DND-41 (cell line): ENCODE measurements at regions not wholly inside any gene's neighbourhood (a gene's known extent, or its start where the extent isn't known, plus 50 kb on each side); places are given as distances from the start of the nearest gene placed in this dataset.

Experiments used
- CTCF ChIP-seq: IDR thresholded peaks from 2 replicates; pipeline ENCODE4 v1.5.1; 2012; ENCODE audit warnings: borderline replicate concordance, low read length, moderate library complexity, mild to moderate bottlenecking; ENCODE audit not compliant: poor library complexity, severe bottlenecking; ENCODE audit errors: extremely low read depth
- EZH2 ChIP-seq: IDR thresholded peaks from 3 replicates; pipeline ENCODE4 v1.6.1; 2012; ENCODE audit warnings: borderline replicate concordance, low read depth, mild to moderate bottlenecking, moderate library complexity, low read length, inconsistent platforms; ENCODE audit not compliant: severe bottlenecking

GRCh38 chr2:144143294-144144151 is 376.4 kb downstream of the ZEB2 start:
- TF ChIP-seq CTCF: no peak
- no peak for TF ChIP-seq EZH2
